Testis (tissue), 2 donors: ENCODE measurements at regions not wholly inside any gene's neighbourhood (a gene's known extent, or its start where the extent isn't known, plus 50 kb on each side); places are given as distances from the start of the nearest gene placed in this dataset.

Experiments used
- POLR2A ChIP-seq: fragments of 450-650 bp; IDR thresholded peaks from one replicate; pipeline ENCODE4 v1.6.1; 2017; ENCODE audit warnings: antibody characterized with exemption, mild to moderate bottlenecking, moderate library complexity
- TF ChIP-seq, protein P1 (sequence below), 3 experiments: fragments of 450-650 bp in 2 of 3; fragments of 200-600 bp in 1 of 3; sonication (generic) in 1 of 3; IDR thresholded peaks; one replicate each; pipeline ENCODE4 v1.5.1; 2016 to 2019; ENCODE audit warnings: antibody characterized with exemption in 3 of 3, mild to moderate bottlenecking in 2 of 3, moderate library complexity in 1 of 3

GRCh38 chr13:65292488-65292901, 1937.6 kb downstream of the PCDH9 start:
- TF ChIP-seq, protein P1, sequence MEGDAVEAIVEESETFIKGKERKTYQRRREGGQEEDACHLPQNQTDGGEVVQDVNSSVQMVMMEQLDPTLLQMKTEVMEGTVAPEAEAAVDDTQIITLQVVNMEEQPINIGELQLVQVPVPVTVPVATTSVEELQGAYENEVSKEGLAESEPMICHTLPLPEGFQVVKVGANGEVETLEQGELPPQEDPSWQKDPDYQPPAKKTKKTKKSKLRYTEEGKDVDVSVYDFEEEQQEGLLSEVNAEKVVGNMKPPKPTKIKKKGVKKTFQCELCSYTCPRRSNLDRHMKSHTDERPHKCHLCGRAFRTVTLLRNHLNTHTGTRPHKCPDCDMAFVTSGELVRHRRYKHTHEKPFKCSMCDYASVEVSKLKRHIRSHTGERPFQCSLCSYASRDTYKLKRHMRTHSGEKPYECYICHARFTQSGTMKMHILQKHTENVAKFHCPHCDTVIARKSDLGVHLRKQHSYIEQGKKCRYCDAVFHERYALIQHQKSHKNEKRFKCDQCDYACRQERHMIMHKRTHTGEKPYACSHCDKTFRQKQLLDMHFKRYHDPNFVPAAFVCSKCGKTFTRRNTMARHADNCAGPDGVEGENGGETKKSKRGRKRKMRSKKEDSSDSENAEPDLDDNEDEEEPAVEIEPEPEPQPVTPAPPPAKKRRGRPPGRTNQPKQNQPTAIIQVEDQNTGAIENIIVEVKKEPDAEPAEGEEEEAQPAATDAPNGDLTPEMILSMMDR (IDR thresholded peaks at IDR 0.05): no peak
- TF ChIP-seq POLR2A: no peak
